HG02970 (cell line): ENCODE measurements at regions not wholly inside any gene's neighbourhood (a gene's known extent, or its start where the extent isn't known, plus 50 kb on each side); places are given as distances from the start of the nearest gene placed in this dataset.

Experiments used
- ATAC-seq: cut with Tn5 transposase; IDR thresholded peaks from one replicate; pipeline ENCODE4 v1.9.1; 2021; ENCODE audit warnings: mild to moderate bottlenecking, moderate library complexity, moderate number of reproducible peaks; ENCODE audit not compliant: unreplicated experiment, low FRiP score

DNA sequence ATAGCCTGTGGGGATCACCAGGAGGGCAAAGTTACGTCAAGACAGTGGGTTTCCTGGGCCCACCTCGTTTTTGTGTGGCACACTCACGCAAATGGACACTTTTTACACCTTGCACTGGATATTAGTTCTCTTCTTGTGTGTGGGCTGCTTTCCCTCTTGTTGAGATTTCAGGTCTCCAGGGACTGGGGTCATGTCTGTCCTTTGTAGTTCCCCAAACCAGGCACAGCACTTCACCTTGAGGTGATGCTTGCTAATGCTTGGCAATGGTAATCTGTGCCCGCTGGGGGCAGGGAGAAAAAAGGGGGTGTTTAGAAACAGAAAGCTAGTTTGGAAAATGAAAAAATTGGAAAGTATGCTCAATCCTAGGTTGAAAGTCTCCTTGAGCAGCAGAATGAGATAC lies 195.3 kb downstream of the PTEN start:
- no peak for ATAC-seq

DNA sequence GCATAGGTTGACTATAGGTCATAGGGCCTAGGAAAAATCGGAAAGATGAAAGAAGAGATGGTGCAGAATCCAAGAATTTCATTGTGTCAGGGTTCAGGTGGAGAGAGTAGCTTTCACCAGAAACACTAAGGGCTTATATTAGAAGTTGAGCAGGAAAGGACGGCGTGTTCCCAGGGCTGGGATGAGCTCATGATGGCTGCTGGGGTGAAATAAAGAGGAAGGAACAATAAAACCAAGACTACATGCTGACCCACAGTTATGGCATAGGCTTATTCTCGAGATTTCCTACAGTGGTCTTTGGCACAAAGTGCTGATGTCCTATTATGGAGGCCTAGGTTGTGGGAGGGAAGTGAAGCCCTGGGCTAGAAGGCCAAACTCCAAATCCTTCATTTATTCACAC lies 195.8 kb downstream of the PTEN start:
- no peak for ATAC-seq

DNA sequence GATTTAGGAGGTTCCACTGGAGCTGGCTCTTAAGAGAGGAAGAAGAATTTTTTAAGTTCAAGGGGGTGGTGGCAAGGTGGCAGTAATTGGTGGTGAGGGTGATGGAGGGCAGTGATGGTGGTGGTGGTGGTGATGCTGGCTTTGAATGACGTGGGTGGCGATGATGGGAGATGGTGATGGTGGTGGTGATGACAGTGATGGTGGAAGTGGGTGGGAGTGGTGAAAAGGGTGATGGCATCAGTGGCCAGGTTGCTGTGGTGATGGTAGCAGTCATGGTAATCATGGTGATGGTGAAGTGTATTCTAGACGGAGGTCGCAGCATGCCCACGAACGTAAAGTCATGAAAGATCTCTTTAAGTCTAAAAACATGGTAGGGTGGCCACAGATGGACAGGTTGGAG lies 197.3 kb downstream of the PTEN start:
- ATAC-seq = no peak

DNA sequence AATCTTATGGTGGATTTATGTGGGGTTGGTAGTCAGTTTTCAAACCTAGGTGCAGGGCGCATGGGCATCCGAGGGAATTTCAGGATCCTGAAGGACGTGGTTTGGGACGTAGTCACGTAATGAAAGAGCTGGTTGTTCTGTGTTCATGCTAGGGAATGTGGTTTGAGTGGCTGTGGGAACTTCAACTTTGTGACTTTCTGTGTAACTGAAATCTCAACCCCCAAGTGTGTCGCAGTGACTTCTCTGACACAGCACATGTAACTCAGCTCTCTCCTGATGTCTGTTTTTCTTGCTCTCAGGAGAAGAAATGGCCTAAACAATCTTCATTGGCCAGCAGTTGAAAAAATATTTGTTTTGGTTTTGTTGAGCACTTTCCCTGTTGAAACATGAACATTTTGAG lies 199.0 kb downstream of the PTEN start:
- ATAC-seq = no peak

DNA sequence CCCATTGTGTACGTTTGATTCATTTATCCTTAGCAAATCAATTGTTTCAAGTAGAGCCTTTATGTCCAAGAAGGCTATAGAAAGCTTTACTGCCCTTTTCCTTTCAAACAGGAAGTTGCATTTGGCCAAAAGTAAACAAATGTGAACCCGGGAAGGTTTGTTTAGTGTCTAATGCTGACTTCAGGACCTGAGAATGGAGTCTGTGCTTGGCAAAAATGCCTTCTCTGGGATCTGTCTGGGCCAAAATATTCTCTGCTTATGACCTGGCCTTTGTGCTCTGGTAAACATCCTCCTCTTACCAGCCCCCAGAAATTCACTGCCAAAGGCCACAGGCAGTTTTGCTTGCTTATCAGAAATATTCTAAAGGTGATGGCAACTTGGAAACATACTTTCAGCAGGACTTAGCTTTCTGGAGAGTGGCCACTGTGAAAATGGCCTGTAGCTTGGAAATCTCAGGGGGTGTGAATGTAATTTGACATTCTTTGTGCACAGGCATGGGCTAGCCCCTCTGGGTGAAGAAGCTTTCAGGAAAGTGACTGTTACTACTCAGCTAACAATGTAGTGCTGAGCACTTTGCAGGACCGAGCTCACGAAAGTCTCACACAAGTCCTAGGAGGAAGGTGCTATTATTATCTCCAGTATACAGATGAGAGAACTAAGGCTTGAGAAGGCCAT lies 199.5 kb downstream of the PTEN start:
- no peak for ATAC-seq

DNA sequence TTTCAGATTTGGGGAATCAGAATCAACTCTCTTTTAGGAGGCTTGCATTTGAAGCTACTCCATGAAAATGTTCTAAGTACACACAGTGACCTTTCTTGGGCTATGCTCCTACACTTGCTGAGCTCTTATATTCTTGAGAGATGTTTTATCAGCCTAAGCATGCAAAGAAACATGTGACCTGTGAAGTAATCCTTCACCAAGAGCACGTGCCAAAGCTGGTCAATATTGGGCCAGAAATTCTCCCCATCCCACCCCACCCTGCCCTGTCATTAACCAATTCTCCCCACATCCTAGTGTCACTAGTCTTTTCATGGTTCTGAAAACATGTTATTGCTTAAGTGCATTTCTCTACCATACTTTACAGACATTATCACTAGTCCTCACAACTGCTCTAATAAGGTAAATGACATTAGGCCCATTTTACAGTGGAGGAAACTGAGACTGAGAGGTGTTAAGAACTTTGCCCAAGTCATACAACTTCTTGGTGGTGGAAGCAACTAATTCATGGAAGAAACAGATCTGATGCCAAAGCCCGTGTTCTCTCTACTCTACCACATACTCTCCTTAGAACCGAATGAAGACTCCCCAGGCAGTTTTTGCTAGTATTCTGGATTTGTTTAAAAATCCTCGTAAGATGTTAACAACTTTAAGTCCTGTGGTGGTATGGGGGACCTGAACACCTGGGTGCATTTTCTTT lies 200.6 kb downstream of the PTEN start:
- ATAC-seq = no peak

DNA sequence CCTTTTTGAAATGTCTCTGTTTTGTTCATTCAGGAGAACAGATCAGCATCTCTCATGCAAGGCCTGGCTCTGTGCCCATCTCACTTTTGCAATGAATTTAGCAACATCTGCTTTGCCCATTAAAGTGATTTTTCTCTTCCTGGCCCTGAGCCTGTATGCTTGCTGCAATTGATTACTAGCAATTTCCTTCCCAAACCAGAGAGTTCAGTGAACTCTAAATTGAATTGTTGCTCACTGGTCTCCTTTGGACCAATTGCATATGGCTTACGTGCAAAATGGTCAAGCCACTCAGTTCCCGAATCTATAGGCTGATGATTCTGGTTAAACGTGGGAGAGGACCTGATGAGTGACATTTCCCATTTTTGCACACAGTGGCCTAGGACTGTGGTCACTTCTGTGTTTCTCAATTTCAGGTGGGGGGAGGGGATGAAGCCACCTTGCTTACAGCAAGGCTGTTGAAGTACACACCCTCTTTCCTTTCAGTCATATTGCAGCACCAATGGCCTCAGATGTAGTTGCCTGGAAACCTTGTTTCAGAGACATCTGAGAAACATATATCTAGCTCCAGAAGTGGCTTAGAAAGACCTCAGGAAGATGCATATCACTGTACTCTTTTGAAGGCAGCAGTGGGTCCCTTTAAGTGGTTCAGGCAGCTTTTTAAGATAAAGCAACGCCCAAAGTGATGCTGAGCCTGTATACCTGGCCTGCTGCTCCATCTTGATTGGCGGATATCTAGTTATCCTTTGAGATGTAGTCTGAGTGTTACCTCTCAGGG lies 201.4 kb downstream of the PTEN start:
- ATAC-seq = peak; percentile 40

DNA sequence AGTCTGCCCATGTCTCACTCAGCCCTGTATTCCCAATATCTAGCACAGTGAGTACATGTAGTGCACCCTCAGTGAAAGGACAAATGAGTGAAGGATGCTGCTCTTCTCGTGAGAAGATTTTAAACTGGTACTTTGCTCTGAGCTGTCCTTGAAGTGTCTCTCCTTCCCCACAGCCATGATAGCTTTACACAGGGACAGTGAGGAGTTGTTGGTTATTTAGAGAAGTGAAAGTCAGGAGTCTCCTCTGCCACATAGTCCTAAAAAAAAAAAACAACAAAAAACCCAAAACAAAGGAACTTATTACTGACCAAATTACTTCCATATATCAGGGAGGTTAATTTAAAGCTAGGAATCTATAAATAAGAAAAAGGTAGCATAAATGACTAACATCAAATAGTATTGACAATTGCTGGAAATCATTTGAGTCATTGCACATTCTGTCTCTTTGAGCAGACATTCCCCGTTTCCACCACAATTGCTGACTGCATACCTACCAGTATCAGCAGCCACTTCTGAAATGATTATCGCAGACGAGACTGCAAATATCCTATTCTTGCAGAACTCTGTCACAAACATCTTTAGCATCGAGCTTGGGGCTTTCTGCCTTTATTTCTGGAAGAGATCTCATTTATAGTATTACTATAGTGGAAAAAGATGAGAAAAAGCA lies 202.1 kb downstream of the PTEN start:
- ATAC-seq = no peak

DNA sequence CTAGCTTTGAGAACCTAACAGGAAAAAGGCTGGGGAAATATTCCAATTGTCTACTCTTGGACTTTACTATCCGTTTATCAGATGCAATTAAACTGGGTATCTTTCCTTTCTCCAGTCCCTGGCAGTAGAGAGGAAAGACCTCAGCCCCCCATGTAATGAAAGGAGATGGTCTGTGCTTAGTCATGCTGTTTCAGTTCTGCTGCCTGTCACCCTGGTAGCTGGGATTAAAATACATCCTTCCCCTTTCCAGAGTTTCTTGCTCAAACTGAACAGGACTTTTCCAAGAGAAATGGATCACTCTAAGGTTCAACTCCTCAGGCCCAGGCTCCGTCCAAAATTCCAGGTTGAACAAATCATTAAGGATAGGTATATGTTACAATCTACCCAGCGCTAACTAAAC lies 202.9 kb downstream of the PTEN start:
- no peak for ATAC-seq

DNA sequence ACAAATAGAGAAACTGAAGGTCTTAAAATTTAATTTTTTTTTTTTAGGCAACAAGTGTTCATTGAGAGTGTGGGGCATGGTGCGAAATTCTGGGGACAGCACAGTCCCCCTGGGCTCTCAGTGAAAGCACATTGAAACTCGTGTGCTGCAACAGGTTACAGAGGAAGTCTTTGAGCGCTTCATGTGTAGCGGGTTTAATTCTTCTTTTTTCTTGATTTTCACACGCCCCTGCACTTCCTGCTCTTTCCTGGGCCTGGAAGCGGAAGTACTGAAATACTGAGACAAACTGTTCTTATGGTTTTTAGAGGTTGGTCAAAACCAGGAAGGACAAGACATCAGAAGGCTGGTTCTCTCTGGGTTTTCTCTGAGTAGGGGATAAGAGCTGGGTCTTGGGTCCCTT lies 203.5 kb downstream of the PTEN start:
- ATAC-seq = no peak

DNA sequence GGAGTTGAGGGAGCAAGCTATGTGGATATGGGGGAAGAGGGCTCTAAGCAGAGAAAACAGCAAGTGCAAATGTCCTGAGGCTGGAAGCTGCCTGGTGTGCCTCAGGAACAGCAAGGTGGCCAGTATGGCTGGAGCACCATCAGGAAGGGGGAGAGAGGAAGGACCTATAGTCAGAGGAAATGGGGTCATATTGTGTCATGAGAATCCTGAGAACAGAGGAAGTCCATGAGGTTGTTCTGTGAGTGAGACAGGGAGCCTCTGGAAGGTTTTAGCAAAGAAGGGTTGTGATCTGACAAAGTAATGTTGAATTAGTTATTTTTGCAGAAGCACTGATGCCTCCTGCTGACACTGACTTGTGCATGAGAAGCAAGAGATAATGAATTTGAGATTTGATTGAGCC lies 204.3 kb downstream of the PTEN start:
- ATAC-seq = no peak

DNA sequence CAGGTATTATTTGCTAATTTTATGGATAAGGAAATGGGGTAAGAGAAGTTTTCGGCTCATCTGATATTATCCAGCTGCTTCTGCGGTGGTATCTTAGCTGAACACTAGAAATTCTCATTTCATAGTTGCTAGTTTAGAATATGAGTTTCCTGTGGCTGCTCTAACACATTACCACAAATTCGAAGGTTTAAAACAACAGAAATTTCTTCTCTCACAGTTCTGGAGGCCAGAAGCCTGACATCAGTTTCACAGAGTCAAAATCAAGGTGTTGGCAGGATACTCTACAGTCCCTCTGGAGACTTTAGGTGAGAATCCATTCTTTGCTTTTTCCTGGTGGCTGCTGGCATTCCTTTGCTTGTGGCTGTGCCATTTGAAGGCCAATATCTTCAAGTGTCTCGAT lies 205.9 kb downstream of the PTEN start:
- ATAC-seq = no peak

DNA sequence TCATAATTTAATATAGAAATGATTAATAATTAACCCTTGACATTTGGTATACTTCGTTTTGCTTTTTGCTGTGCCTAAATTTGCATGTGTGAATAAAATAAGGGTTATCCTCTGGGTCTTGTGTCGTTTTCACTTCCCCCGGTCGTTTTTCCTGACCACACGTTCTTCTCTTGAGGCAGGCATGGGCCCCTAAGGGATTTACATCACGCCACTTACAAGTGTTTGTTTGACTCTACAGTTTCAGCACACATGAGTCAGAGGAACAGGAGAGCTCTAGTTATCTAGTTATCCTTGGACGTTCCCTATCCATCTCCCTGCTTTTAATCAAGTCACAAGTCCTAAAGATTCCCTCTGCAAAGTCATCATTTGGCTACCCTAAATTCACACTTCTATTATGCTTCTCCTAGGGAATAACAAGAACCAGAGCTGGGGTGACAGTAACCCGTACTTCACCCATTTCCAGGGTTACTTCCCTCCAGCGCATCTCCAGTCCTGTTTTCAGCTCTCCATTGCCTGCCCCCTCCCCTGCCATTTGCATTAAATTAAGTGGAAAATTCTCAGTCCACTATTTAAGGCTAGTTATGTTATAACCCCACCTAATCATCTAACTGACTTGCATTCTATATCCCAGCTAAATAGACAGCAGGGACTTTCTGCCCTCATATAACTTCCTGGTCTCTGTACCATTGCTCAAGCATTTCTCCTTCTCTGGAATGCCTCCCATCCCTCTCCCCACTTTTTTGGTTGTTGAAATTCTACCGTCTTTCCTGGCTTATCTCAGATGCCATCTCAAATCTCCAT lies 206.9 kb downstream of the PTEN start:
- ATAC-seq = peak; percentile 48

DNA sequence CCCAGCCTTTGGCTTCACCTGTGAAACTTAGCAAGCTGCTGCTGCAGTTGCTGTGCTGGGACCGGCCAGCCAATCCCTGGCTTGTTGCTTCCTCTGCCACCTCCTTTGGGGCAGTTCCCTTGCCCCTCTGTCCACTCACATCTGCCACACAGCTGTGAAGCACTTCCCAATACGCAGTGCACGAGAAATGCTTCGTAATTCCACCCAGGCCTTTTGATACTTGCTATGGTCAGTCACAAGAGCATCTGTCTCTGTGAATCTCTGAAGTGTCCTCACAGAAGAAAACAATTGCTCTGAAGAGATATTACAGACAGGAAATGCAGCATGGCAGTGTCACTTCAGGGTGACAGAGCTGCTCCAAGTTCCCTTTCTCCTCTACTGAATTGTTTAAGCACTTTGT lies 208.5 kb downstream of the PTEN start:
- no peak for ATAC-seq

DNA sequence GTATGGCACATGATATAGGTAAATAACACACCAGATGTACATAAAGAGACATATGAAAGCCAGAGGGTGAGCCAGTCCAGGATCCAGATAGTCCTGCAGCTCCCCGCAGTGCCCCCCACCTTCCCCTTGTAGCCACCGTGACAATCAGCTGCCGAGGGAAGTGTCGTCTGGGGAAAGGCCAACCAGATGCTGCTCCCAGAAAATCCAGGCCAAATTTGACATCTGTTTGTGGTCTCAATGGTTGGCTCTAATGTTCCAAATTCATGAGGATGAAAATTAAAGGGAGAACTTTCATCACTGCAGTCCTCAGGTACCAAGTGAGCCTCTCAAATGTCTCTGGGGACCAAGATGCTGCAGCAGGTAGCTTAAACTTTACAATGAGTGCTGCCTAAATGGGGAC lies 210.3 kb downstream of the PTEN start:
- no peak for ATAC-seq

DNA sequence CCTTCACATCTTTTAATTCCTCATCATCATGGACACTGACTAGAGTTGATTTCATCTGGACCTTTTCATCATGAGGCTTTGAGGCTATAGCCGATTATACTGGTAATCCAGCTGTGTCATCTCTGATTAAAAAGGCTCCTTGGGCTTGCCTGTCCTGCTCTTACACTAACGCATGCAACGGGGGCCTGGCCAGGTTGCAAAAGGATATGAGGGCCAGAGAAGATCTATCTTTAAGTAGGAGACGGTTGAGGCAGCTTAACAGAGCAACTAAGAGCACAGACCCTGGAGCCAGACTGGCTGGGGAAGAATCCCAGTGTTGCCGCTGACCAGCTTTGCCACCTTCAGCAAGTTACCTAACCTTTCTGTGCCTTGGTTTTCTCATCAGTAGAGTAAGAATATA lies 211.5 kb downstream of the PTEN start:
- ATAC-seq = no peak

DNA sequence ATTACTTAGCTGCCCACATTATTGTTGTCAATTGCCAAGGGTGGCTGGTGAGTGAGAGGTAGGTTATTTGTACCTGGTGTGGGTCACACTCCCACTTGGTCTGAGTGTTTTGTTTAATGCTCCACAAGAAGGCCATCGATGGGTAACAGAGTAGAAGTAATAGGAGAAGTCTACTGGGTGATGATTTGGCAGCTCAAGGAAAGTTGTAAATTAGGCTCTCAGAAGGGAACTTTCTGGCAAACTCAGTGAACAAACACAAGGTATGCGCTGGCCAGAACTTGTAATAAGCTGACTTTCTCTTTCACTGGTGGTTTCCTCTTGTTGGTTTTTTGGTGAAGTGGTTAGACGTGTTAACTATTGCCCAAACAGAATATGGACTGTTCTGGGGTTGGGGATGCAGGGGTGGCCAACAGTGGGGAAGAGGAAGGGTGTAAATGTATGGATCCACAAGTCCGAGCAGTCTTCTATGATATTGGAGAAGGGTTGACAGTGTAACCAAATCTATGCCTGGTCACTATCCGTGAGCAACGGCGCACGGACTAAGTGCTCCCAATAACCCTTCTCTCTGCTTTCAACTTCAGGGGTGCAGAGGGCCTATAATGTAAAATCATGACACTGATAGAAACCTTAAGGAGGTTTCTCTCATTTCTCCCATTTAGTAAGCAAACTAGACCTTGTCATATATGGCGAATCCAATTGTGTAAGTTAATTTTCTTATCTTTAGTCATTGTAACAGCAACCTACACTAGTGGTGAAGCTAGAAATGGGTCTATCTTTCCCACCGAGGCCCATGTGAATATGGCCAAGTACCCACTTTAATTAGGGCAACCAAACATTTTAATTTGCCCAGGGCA lies 212.8 kb downstream of the PTEN start:
- ATAC-seq = no peak

DNA sequence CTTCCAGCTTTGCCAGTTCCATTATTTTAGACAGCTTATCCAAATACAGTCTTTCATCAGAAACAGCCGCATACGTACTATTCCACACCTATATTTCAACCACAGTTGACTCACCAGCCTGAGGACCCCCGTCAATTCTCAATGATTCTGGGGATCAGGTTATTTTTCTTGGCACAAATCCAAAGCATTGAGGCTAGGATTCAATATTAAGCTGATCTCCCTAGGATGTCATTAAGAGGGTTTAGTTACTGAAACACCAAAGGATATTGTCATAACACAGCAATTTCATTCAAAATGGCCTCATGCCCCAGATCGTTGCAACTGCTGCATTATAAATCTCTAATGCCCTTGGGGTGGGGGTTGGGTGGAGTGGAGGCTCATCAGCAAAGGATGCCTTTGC lies 214.6 kb downstream of the PTEN start:
- no peak for ATAC-seq

DNA sequence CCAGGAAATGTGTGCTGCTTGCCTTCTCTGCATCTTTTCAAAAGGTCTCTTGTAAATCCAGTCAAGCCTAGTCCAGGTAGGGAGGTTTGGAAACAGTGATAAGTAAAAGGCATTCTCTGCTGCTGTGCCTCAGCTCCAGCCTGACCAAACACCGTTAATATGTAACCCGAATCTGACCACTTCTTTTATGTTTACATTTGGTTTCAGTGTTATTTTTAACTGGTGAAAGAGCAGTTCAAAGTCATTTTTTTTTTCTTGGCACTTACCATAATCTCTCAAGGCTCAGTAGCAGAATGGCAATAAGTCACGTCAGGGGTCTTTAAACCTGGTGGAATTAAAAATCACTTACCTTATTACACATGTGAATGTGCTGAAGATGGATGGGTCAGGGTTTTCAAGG lies 216.8 kb downstream of the PTEN start:
- ATAC-seq = peak; percentile 44
